Astrocyte (in vitro differentiated cells and primary cell): ENCODE measurements at regions not wholly inside any gene's neighbourhood (a gene's known extent, or its start where the extent isn't known, plus 50 kb on each side); places are given as distances from the start of the nearest gene placed in this dataset.

Source experiments
- DNase-seq: peaks from one replicate; pipeline ENCODE4 v3.0.0-alpha.2; 2010; ENCODE audit warnings: low read depth
- FAIRE-seq: peaks from 2 replicates; lab custom pipeline; 2011; peaks lifted over from hg19 to GRCh38; lab: Jason Lieb, UNC
- H2AFZ ChIP-seq: 2 replicates; pipeline ENCODE4 v1.6.0; 2012; ENCODE audit warnings: low read depth, low read length, inconsistent platforms
- H3K27ac ChIP-seq: 2 replicates; pipeline ENCODE4 v1.5.1; 2011; ENCODE audit warnings: low read depth, low read length, inconsistent platforms
- H3K27me3 ChIP-seq: 2 replicates; pipeline ENCODE4 v1.6.0; 2011; ENCODE audit warnings: low read length, inconsistent platforms; ENCODE audit not compliant: insufficient read depth
- H3K36me3 ChIP-seq: 2 replicates; pipeline ENCODE4 v1.5.1; 2011; ENCODE audit warnings: low read length, inconsistent platforms; ENCODE audit not compliant: insufficient read depth
- H3K4me1 ChIP-seq: 2 replicates; pipeline ENCODE4 v1.5.1; 2011; ENCODE audit warnings: low read length, inconsistent platforms; ENCODE audit not compliant: insufficient read depth
- H3K4me2 ChIP-seq: 2 replicates; pipeline ENCODE4 v1.6.0; 2012; ENCODE audit warnings: low read length, inconsistent platforms
- H3K4me3 ChIP-seq: 2 replicates; pipeline ENCODE4 v1.5.1; 2011; ENCODE audit warnings: low read depth, mild to moderate bottlenecking, low read length, inconsistent platforms; ENCODE audit not compliant: insufficient read depth
- H3K79me2 ChIP-seq: 2 replicates; pipeline ENCODE4 v1.6.0; 2012; ENCODE audit warnings: mild to moderate bottlenecking, low read length, inconsistent platforms; ENCODE audit not compliant: insufficient read depth
- H3K9ac ChIP-seq: 2 replicates; pipeline ENCODE4 v1.6.0; 2012; ENCODE audit warnings: mild to moderate bottlenecking, low read length, inconsistent platforms
- H3K9me3 ChIP-seq: 2 replicates; pipeline ENCODE4 v1.5.1; 2012; ENCODE audit warnings: low read depth, mild to moderate bottlenecking, low read length, inconsistent platforms; ENCODE audit not compliant: insufficient read depth
- H4K20me1 ChIP-seq: 2 replicates; pipeline ENCODE4 v1.6.0; 2012; ENCODE audit warnings: low read length, inconsistent platforms; ENCODE audit not compliant: insufficient read depth
- H3K27ac Mint-ChIP-seq: one replicate; pipeline ENCODE4 v1.8.0; 2021; ENCODE audit warnings: mild to moderate bottlenecking, mixed read lengths; ENCODE audit not compliant: unreplicated experiment
- H3K27me3 Mint-ChIP-seq: one replicate; pipeline ENCODE4 v1.8.0; 2021; ENCODE audit warnings: low read depth, mixed read lengths; ENCODE audit not compliant: unreplicated experiment
- H3K36me3 Mint-ChIP-seq: one replicate; pipeline ENCODE4 v1.8.0; 2021; ENCODE audit warnings: low read depth, mixed read lengths; ENCODE audit not compliant: unreplicated experiment
- H3K4me1 Mint-ChIP-seq: one replicate; pipeline ENCODE4 v1.8.0; 2021; ENCODE audit warnings: low read depth, mixed read lengths; ENCODE audit not compliant: unreplicated experiment
- H3K4me3 Mint-ChIP-seq: one replicate; pipeline ENCODE4 v1.8.0; 2021; ENCODE audit warnings: mild to moderate bottlenecking, moderate library complexity, mixed read lengths; ENCODE audit not compliant: unreplicated experiment
- H3K9me3 Mint-ChIP-seq: one replicate; pipeline ENCODE4 v1.8.0; 2021; ENCODE audit warnings: mild to moderate bottlenecking, mixed read lengths; ENCODE audit not compliant: unreplicated experiment
- CTCF ChIP-seq: IDR thresholded peaks from 2 replicates; pipeline ENCODE4 v1.5.1; 2011; ENCODE audit warnings: low read depth, mild to moderate bottlenecking, inconsistent platforms, low read length, moderate library complexity; ENCODE audit not compliant: insufficient read depth
- EZH2 ChIP-seq: IDR thresholded peaks from 2 replicates; pipeline ENCODE4 v1.6.1; 2012; ENCODE audit warnings: mild to moderate bottlenecking, low read length, inconsistent platforms; ENCODE audit not compliant: insufficient read depth

- H3K27me3 Mint-ChIP-seq, result peaks cover 68% of the 10 kb centered on the region
- Histone ChIP-seq H3K36me3 (no peaks in the 10 kb centered on the region), H3K4me2 (no peak overlapping the region), H3K4me1 (no peaks in the 10 kb centered on the region), H3K27ac (no peak overlapping the region), H4K20me1 (no peaks in the 10 kb centered on the region), H3K27me3 (no peaks in the 10 kb centered on the region), H3K9ac (no peak overlapping the region), H3K4me3 (no peak overlapping the region), H3K9me3 (no peaks in the 10 kb centered on the region), H2AFZ (no peak overlapping the region), H3K79me2 (no peaks in the 10 kb centered on the region)
- DNase-seq (no peak), FAIRE-seq (no peak)
- no peak overlapping the region for H3K27ac Mint-ChIP-seq
- H3K9me3 Mint-ChIP-seq, result no peaks in the 10 kb centered on the region
- no peaks in the 10 kb centered on the region for H3K36me3 Mint-ChIP-seq
- no peaks in the 10 kb centered on the region for H3K4me1 Mint-ChIP-seq
- TF ChIP-seq EZH2, result no peak
- TF ChIP-seq CTCF, result no peak
- no peak overlapping the region for H3K4me3 Mint-ChIP-seq
Observed at GRCh38 chr1:36699113-36699911, 216.6 kb upstream of the CSF3R start.

GRCh38 chr1:36697836-36698605 lies 215.3 kb upstream of the CSF3R start:
- Histone ChIP-seq H3K79me2 (no peaks in the 10 kb centered on the region), H3K4me2 (no peak overlapping the region), H3K4me1 (no peaks in the 10 kb centered on the region), H4K20me1 (no peaks in the 10 kb centered on the region), H3K9ac (no peak overlapping the region), H3K36me3 (no peaks in the 10 kb centered on the region), H3K27me3 (no peaks in the 10 kb centered on the region), H3K4me3 (no peak overlapping the region), H3K9me3 (no peaks in the 10 kb centered on the region), H2AFZ (no peak overlapping the region), H3K27ac (no peak overlapping the region)
- Mint-ChIP-seq H3K4me3 (no peak overlapping the region), H3K9me3 (no peaks in the 10 kb centered on the region), H3K27ac (no peak overlapping the region), H3K27me3 (peaks cover 70% of the 10 kb centered on the region), H3K36me3 (no peaks in the 10 kb centered on the region), H3K4me1 (no peaks in the 10 kb centered on the region)
- FAIRE-seq (no peak), DNase-seq (no peak)
- TF ChIP-seq CTCF, result no peak
- no peak for TF ChIP-seq EZH2
